Endothelial cell of umbilical vein (primary cell): ENCODE measurements at regions not wholly inside any gene's neighbourhood (a gene's known extent, or its start where the extent isn't known, plus 50 kb on each side); places are given as distances from the start of the nearest gene placed in this dataset.
A peak's percentile ranks its signal among the peaks of the same experiment; 100 is the strongest.

ENCODE experiments used
- CTCF ChIP-seq, 2 donors: IDR thresholded peaks; 1 replicate in 1 of 2; 2 replicates in 1 of 2; pipeline ENCODE4 v1.5.1; 2011; ENCODE audit warnings: low read length in 2 of 2, mild to moderate bottlenecking in 2 of 2, moderate library complexity in 2 of 2, control low read depth in 1 of 2, inconsistent platforms in 1 of 2, low read depth in 1 of 2; ENCODE audit not compliant: insufficient read depth in 1 of 2; ENCODE audit errors: extremely low read depth in 1 of 2
- JUN ChIP-seq: IDR thresholded peaks from 2 replicates; pipeline ENCODE4 v1.6.1; 2011; ENCODE audit warnings: borderline replicate concordance, low read depth; ENCODE audit not compliant: insufficient read length, insufficient read depth
- POLR2A ChIP-seq: IDR thresholded peaks from 2 replicates; pipeline ENCODE4 v1.6.1; 2012; ENCODE audit warnings: low read depth, mild to moderate bottlenecking, control low read depth, low read length

- TF ChIP-seq CTCF (IDR thresholded peaks at IDR 0.05; ENCODE audit: extremely low read depth in 1 of 2, insufficient read depth in 1 of 2, low read depth in 1 of 2, low read length in 2 of 2): no peak
- peak; percentile 51 for TF ChIP-seq JUN
- TF ChIP-seq POLR2A: no peak
Measured at GRCh38 chr6:121794630-121795029, 359.2 kb downstream of the GJA1 start.
